Immature natural killer cell (primary cell): ENCODE measurements at regions not wholly inside any gene's neighbourhood (a gene's known extent, or its start where the extent isn't known, plus 50 kb on each side); places are given as distances from the start of the nearest gene placed in this dataset.
A peak's percentile ranks its signal among the peaks of the same experiment; 100 is the strongest.

ENCODE experiments used
- DNase-seq, 3 donors: peaks; one replicate each; pipeline ENCODE4 v3.0.0; 2022; ENCODE audit warnings: mixed read lengths in 1 of 3
- H3K27ac Mint-ChIP-seq, 6 donors: one replicate each; pipeline ENCODE4 v1.8.0; 2020; ENCODE audit warnings: mixed read lengths in 6 of 6, mild to moderate bottlenecking in 5 of 6, inconsistent platforms in 4 of 6, moderate library complexity in 3 of 6
- H3K27me3 Mint-ChIP-seq, 3 donors: one replicate each; pipeline ENCODE4 v1.8.0; 2020 to 2021; ENCODE audit warnings: low read depth in 3 of 3, mild to moderate bottlenecking in 3 of 3, mixed read lengths in 3 of 3, moderate library complexity in 3 of 3, inconsistent platforms in 1 of 3
- H3K36me3 Mint-ChIP-seq, 3 donors: one replicate each; pipeline ENCODE4 v1.8.0; 2020; ENCODE audit warnings: mixed read lengths in 3 of 3, inconsistent platforms in 2 of 3, mild to moderate bottlenecking in 2 of 3
- H3K4me1 Mint-ChIP-seq, 2 donors: one replicate each; pipeline ENCODE4 v1.8.0; 2020; ENCODE audit warnings: inconsistent platforms in 2 of 2, mild to moderate bottlenecking in 2 of 2, mixed read lengths in 2 of 2, moderate library complexity in 1 of 2
- H3K4me3 Mint-ChIP-seq, 5 donors: one replicate each; pipeline ENCODE4 v1.8.0; 2020; ENCODE audit warnings: mild to moderate bottlenecking in 5 of 5, mixed read lengths in 5 of 5, inconsistent platforms in 3 of 5, moderate library complexity in 3 of 5
- H3K9me3 Mint-ChIP-seq, 6 donors: one replicate each; pipeline ENCODE4 v1.8.0; 2020; ENCODE audit warnings: mild to moderate bottlenecking in 6 of 6, mixed read lengths in 6 of 6, inconsistent platforms in 4 of 6, moderate library complexity in 3 of 6

DNA sequence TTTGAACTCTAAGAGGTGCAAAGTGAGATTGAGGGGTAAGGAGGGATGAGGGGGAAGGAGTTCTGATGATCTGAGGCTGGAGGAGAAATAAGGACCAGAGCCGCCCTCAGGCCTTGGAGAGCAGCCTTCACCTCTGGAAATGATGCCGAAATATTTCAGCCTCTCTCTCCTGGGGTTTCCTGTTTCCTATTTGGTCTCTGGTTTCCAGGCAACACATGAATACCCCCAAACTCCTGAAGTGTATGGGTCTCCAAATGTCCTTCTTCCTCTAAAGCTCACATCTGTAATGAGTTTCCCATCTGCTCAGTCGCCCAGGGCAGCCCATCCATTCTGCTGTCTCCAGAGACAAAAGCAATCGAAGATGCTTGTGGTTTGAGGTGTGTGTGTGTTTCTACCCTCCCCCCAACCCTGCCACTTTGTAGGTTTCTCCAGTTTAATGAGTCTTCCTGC, 52.0 kb upstream of the FAM20B start:
- H3K36me3 Mint-ChIP-seq: peaks cover 0 to 5% (median 0%) of the 10 kb centered on the region in 3 donors
- peaks cover 7 to 10% of the 10 kb centered on the region in 2 donors for H3K4me1 Mint-ChIP-seq
- peak overlapping the region in 1 of 6 donors; percentile 5 for H3K27ac Mint-ChIP-seq
- DNase-seq: no peak
- H3K9me3 Mint-ChIP-seq: peaks cover 1 to 25% (median 15%) of the 10 kb centered on the region in 6 donors
- peaks cover 2 to 17% (median 3%) of the 10 kb centered on the region in 3 donors for H3K27me3 Mint-ChIP-seq
- H3K4me3 Mint-ChIP-seq: no peak overlapping the region
